Forelimb muscle (tissue), 1 donor: ENCODE measurements at regions not wholly inside any gene's neighbourhood (a gene's known extent, or its start where the extent isn't known, plus 50 kb on each side); places are given as distances from the start of the nearest gene placed in this dataset.

Experiments
- DNase-seq: peaks from one replicate; pipeline ENCODE4 v3.0.0-alpha.2; 2013; ENCODE audit warnings: low read depth

DNA sequence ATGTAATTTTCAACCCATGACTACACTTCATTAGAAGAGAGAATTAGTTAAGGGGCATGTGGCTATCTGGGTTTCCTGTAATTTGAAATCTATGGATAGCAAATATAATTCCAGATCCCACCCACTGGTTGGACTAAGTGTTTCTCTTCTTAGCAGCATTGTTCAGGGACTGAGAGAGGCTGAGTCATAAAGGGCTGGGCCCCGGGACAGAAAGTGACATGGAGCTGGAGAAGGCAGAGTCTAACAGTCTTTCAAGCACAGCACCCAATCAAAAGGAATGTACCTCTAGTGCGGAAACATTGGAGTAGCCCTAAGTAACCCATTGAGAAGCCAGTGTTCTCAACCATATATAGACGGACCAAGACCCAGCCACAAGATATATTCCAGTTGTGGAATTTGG lies 363.9 kb downstream of the DHX35 start:
- no peak for DNase-seq

DNA sequence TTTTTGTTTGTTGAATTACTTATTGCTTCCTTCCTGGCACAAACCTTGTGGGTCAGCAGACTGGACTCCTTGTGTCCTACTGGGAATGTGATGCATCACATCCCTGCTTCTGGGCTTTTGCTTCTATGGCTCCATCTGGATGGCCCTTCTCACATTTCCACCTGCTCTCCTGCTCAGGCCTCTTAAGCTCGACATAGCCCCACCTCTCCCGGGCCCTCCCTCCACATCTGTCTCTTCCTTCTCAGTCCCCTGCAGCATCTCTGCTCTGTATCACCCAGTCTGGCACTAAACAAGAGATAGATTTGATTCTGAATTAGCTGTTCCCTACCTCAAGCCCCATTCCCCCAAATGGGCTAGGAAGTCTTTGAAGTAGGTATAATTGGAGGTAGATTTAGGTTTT lies 356.8 kb downstream of the DHX35 start:
- DNase-seq = no peak

DNA sequence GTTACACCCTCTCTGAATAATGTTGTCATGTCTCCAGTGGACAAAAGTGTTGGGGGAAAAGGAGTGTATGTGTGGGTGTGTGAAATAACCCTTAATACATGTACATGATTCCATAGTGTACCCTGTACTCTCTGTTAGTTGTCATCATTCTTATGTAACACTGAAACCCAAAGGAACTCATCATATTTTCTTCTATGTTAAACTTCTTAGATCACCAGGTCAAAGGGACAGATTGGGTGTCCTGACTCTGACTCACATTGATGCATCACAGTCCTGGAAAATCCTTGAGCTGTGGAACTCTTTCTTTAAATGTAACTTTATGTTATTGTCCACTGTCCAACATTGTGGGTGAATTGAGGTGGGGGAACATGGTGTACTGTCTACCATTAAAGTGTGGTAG lies 350.5 kb downstream of the DHX35 start:
- DNase-seq = no peak

DNA sequence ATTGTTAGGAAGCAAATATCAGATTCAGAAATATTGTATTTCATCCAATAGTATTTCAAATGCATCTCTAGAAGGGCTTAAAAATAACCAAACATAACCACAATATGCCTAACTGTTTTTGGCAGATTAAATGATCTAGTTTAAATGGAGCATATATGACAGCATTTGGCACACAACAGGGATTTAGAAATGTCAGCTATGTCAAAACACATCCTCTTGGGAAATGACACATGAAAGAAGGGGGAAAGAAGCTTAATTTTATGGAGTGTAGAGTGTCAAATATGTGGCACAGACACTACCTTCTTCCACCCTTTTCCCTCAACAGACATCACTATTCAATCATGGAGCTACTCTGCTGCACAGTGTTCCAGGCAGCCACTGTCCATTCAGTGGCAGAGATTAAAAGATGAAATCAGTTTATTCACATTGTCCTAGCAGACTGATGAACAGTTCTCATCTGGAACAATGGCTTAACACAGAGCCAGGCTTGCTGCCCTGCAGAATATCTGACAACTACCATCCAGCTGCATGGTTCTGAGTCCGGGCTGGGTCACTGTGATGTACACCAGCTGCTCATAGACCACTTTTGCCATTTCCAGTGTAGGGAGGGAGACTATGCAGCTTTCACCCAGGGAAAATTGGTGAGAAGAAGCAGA lies 349.8 kb downstream of the DHX35 start:
- no peak for DNase-seq

DNA sequence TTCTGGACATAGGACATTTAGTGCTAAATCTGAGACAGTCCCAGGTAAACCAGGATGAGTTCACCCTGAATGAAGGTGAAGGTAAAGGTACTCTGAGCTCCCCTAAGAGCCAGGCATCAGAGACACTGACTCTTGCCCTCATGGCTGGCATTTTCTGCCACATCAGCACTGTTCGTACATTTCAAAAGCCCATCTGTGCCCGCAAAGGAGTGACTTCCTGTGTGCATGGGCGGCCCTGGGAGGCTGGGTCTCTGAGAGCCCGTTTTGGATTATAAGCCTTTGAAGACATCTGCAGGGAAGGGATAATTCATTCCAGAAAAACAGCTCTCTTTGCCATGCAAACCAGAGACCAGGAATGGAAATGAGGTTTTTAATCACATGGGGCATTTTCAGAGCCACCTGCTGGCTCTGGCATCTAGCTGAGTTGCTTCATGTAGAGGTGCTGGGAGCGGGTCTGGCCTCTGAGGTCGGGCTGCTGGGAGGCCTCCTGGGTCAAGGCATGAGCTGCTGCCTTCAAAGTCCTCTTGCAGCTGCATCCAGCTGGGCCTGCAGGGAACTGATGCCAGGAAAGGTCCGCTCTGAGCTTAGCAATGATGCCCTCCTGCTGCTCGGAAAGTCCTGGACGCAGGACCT lies 348.3 kb downstream of the DHX35 start:
- DNase-seq = no peak

DNA sequence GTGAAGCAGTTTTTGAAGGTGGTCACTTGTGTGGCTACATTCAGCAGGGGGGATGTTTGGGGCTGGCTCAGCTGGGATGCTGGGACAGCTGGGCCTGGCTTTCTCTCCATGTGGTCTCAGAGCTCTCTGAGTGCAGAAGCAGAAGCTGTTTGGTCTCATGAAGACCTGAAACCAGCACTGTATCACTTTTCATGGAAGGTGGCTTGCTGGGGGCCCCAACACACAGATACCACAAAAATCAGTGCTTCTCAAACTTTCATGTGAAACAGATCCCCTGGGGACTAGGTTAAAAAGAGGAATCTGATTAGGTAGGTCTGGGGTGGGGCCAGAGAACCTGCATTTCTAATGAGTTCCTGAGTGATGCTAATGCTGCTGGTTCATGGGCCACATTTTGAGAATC lies 347.3 kb downstream of the DHX35 start:
- no peak for DNase-seq

DNA sequence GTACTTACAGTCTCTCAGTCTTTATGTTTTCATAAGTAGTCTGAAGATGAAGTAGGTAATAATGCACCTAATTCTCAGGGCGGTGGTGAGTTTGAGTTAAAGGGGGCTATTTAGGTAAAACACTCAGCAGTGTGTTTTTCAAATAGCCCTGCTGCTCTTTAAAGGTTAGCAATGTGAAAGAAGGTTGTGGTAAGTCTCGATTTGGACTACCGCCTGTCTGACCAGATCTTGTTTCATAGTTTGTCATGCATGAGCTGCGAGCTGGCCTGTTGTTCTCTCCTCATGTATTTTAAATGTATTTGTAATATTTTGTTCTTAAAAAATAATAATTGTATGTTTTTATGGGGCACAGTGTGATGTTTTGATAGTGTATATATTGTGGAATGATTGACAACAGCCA lies 340.2 kb downstream of the DHX35 start:
- DNase-seq = no peak

DNA sequence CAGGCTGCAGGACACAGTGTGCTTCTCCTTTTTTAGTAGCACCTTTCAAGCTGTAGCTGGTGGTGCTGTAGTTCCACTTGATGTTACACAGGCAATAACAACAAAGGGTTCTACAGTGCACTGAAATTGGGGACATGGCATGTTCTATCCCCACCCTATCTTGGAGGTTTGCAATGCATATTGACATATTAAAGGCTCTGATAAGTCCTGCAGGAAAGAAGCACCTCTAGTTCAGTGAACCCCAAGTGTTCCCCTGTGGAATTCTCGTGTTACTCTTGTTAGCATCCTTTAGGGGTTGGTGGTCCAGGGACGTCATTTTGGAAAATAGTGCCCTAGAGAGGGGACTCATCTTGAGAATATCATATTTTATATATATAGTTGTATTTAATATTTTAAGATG lies 337.6 kb downstream of the DHX35 start:
- DNase-seq = no peak

DNA sequence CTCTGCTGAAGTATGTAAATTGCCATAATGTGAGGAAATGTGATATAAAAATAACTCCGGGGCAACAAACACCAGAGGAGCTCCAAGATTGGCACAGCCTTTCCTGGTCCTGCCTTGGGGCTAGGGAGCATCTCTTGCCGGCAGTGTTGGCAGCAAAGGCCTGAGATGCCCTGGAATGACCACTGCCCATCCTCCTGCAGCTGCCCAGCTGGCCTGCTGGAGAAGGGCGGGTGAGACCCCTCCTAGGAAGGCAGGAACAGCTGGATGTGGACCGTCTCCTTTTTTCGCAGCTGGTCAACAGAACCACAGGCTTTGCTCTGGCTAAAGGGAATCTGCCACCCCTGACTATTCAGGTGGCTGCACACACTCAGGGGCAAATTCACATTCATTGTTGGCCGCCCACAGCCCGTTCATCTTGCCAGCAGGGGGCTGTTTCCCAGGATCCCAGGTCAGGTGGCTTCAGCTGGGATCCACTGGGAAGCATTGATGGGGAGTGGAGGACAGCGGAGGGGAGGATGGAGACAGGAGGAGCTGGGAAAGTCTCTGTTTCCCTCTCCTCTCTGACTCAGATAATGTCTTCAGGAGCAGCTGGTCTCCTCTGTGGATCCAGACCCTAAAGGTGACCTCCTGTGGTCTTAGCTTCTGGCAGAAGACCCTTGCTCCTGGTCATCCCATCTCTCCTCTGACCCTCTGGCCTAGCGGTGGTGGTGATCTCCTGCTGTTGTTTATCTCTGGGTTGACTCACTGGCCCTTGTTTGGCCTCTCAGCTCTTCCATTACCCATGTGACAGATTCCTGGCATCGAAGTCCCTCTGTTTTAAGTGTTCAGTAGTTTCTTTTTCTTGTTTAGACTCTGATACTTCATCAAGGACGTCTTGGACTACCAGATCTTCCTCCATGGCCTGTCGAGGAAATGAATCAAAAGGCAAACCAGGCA lies 336.7 kb downstream of the DHX35 start:
- no peak for DNase-seq

DNA sequence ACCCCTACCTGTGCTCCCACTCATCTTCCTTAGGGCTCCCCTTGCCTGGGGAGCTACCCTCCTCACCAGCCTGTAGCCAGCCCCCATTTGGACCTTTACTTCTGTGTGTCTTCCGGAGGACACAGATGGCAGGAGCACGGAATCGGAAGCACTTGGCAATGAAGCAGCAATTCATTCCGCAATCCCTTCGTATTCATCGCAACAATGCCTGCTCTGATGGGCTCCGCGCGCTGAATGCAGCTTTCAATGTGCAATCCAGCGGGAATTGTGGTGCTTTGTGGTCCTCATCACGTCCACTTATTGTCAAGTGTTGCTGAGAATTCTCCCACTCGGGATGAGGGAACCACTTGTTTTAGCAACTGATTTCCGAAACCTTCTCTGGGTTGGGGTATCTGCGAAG lies 336.0 kb downstream of the DHX35 start:
- no peak for DNase-seq

DNA sequence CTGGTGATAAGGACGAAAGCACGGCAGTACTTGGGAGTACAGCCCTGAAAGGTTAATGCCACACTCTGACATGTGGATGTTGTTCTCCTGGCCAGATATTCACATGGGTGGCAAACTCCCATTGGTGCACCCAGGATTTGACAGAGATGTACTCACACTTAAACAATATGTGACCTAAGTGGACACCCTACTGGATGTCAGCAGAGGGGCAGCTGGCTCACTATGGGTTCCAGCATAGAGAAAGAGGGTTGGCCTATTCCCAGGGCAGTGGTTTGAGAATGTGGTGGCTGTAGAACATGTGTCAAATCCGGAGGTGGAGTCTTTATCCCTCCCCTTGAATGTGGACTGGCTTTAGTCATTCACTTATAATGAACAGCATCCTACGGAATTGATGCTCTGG lies 333.2 kb downstream of the DHX35 start:
- no peak for DNase-seq

DNA sequence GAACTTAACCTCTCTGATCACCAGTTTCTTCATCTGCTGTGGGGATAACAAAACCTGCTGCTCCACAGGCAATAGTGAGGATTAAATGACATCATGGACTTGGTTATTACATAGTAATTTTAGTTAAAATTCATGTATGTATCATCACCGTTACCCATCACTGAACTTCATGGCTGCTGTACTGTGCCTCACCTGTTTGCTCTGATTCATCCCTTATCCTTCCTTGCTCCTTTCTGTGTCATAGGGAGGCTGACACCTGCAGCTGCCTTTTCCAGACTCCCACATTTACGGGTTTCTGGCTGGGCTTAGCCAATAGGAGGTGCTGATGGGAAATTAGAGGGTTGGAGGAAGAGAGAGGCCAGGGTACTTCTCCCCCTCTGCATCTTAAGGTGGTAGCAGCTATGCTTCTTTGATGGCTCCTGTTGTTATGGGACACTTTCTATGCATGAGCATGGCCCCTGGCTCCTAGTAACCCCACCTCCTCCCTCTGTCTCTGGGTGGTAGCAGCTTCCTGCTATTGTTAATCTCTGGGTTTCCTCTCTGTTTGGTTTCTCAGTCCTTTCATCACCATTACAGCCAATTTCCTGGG lies 332.1 kb downstream of the DHX35 start:
- DNase-seq = no peak

DNA sequence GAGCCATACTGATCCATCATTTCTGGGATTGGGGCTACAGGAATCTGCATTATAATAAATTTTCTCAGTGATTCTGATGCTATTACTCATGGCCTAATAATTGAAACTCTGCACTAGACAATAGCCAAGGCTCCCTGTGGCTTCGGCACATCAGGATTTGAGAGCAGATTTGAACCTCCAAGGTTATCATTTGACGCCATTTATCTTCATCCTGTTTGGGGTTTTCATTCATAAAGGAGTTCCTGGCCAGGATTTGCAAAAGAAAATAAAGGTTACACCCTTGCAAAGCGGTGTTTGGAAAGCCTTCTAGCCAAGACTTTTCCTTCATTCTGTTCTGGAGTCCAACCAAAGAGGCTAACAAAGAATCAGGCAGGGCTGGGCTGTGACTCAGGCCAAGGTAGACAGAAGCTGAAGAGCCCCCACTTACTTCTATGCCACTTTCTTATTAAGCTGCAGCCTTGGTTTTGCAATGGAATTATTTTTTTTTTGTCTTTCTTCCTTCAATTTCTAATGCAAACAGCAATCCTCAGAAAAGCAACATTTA lies 330.1 kb downstream of the DHX35 start:
- DNase-seq = no peak

DNA sequence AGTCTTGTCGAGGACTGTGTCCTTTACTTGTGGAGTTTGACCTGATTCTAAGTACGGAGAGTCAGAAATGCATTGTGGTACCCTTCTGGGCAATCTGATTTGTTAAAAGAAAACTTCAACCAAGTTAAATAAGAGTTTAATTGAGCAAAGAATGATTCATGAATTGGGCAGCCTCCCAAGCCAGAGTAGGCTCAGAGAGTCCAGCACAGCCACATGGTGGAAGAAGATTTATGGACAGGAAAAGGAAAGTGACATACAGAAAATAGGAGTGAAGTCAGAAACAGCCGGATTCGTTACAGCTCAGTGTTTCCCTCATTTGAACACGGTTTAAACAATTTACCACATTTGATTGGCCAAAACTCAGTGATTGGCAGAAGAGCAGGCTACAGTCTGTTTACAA lies 329.2 kb downstream of the DHX35 start:
- DNase-seq = no peak

DNA sequence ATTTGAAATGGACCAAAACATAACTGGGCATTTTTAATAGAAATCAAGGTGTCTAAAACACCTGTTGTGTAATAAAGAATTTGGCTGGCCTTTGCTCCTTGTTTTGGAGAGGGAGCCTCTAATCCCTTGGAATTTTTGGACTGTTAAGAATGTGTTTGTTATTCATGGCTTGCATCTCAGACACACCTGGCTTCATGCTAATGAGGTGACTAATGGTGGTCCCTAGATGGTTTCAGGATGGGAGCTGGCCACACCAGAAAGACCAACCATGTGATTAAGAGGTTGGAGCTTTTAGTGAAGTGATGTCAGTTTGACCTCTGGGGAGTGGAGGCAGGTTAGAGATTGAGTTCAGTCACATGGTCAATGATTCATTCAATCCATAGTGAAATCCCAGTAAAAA lies 328.4 kb downstream of the DHX35 start:
- DNase-seq = no peak

DNA sequence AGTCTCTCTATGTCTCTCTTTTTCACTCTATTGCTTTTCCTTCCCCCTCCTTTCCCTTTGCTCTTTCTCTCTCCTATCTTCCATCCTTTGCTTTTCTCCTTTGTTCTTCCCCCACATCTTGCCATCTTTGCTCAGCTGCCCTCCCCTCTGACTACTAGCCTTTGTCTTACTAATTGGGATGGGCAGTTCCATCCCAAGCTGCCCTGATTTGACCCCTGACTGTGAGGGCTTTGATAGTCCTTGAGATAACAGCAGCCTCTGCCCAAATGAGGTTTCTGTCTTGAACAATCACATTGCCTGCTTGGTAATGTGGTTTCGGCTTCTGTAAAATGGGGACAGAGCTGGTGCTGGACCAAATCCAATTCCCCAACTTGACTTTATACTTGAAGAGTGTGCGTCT lies 327.7 kb downstream of the DHX35 start:
- DNase-seq = no peak

DNA sequence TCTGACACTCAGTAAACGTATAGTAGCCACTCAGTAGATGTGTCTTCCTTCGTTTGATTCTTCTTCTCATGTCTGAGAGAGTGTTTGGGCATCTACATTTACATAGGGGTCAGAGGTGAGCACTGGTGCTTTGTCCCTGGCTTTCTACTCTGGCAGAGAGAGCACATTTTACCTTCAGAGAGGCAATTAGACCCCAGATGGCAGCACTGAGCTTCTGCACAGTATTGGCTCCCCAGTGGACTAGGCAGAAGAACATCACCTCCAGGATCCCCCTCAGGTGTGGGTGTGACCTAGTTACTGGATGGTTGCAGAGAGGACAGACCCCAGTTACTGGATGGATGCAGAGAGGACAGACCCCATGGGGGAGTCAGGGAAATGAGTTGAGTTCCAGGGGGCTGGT lies 327.2 kb downstream of the DHX35 start:
- DNase-seq = no peak

DNA sequence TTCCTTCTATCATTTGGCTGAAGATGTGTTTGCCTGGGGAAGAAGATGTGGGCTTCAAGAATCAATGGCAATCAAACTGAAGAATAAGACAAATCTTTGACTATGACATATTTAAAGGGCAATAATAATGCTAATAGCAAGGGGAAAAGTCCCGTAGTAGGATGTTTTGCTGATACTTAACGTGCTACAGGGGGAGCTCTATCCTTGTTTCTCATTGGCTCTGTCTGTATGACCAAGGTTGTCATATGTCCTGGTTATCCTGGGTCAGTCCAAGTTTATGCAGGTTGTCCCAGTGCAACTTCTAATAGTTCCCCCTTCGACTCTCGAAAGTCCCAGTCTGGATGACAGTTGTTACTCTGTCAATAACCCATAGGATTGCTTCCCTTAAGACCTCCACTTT lies 321.3 kb downstream of the DHX35 start:
- DNase-seq = no peak

DNA sequence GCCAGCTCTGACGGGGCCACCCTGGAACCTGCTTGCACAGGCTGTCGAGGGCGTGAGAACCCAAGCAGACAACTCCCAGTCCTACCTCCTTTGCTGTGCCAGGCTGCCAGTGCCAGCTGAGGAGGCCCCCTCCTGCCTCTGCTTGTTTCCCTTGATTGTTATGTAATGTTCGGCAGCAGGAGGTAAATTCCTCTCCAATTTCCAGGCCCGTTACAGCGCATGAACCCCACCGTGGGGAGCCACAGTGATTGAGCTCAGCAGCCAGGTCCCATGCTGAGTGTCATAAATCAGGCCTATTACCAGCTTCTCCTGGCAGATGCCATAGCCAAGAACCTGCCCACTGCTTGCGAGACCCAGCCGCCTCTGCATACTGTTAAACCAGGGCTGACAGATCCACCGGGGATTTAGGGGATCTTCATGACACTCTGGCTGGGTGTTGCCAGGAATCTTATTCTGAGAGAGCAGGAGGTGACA lies 320.5 kb downstream of the DHX35 start:
- DNase-seq = no peak

DNA sequence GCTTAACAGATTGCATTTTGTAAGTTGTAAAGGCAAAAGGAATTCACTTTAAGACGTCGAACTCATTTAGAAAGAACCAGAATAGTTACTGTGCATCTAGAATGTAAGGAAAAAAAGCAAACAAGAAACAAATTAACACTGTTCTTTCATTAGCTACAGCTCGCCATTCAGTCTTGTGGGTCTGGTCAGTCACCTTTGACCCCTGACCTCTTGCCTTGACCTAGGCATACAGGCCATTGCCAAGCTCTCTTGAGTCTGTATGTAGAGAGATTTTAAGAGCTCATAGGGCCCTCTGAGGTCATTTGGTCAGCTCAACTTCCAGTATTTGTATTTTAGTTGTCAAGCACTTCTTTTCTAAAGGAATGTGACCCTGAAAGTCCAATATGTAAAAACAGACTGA lies 318.7 kb downstream of the DHX35 start:
- no peak for DNase-seq

DNA sequence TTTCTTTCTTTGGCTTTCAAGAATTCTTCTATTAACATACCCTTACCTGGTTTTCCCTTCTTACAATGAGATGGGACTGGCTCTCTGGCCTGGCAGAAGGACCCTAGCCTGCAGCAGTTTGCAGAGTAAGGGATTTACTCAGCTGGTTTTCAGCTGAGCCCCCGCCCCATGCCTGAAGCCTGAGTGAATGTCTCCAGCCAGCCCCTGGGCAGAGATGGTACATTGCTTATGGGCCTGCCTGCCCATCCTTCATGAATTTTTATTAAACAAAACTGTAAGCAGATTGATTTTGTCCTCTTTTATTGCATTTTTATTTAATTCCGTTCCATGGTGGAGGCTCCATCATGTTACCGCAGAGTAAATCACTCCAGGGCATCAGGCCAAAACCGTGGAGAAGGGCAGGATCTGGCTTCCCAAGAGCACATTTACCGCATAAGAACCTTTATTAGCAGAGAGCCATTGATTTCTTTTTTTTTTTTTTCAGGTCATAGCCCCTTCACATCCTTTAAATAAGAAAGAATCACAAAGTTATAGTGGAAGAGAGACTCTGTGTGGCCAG lies 316.2 kb downstream of the DHX35 start:
- no peak for DNase-seq

DNA sequence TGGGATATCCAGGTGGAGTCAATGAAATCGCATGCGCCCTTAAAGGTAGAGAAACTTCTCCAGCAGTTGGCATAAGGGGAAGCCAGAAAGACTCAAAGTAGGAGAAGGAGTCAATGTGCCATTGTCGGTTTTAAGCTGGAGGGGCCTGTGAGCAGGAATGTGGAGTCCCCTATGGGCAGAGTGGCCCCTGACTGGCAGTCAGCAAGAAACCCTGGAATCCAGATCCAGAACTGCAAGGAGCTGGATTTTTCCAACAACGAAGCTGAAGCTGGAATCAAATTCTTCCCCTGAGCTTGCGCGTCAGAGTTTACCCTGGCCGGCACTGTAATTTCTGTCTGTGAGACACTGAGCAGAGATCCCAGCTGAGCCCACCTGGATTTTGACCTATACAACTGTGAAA lies 315.0 kb downstream of the DHX35 start:
- DNase-seq = no peak
